ENCODE measurements at regions not wholly inside any gene's neighbourhood (a gene's known extent, or its start where the extent isn't known, plus 50 kb on each side); places are given as distances from the start of the nearest gene placed in this dataset.

DNA sequence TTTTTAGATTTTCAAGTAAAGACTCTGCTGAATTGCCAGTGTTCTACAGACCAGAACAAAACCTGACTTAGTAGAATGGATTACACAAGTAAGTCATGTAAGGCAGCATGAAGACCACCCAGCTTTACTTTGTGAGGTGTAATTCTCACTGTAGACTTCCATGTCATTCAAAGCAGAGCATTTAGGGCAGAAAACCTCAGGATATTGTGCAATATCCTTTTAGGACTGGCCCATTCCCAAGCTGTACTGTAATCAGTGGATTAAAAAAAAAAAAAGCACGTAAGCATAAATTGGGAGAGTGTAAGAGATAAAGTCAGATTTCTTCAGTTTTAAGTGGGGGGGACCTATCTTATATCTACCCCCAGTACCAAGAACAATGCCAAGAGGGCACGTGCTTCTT is 380.5 kb upstream of the PRMT6 start:
- intact Hi-C loops (cut with DNase I; ENCODE audit: low total_unique reads), result no loop called here
- TF ChIP-seq POLR2A (IDR thresholded peaks at IDR 0.05), result no peak
- TF ChIP-seq CTCF (IDR thresholded peaks at IDR 0.05), result no peak
- DNase-seq (ENCODE audit: low spot score in 2 of 2), result no peak
- H3K4me3 ChIP-seq (ENCODE audit: low read depth, poor library complexity, severe bottlenecking), result no peak overlapping the region
- 38 to 40% methylated on average over 2 of the region's 2 CpGs for WGBS, 2 donors

GRCh38 chr1:106677181-106677580 is 379.3 kb upstream of the PRMT6 start:
- no peak for TF ChIP-seq CTCF (IDR thresholded peaks at IDR 0.05)
- no peak for TF ChIP-seq POLR2A (IDR thresholded peaks at IDR 0.05)
- DNase-seq (ENCODE audit: low spot score in 2 of 2), result no peak
- WGBS, 2 donors, result 78 to 79% methylated on average over 3 of the region's 3 CpGs
- intact Hi-C loops (cut with DNase I; ENCODE audit: low total_unique reads), result no loop called here
- H3K4me3 ChIP-seq (ENCODE audit: low read depth, poor library complexity, severe bottlenecking), result no peak overlapping the region

- intact Hi-C loops (cut with DNase I; ENCODE audit: low total_unique reads), result no loop called here
- H3K4me3 ChIP-seq (ENCODE audit: low read depth, poor library complexity, severe bottlenecking), result no peak overlapping the region
- whole genome bisulfite sequencing, 2 donors, result 55 to 58% methylated on average over 3 of the region's 3 CpGs
- DNase-seq (ENCODE audit: low spot score in 2 of 2), result no peak
- TF ChIP-seq CTCF (IDR thresholded peaks at IDR 0.05), result no peak
- TF ChIP-seq POLR2A (IDR thresholded peaks at IDR 0.05), result no peak
Measured at GRCh38 chr1:106677721-106678120, 378.8 kb upstream of the PRMT6 start.

DNA sequence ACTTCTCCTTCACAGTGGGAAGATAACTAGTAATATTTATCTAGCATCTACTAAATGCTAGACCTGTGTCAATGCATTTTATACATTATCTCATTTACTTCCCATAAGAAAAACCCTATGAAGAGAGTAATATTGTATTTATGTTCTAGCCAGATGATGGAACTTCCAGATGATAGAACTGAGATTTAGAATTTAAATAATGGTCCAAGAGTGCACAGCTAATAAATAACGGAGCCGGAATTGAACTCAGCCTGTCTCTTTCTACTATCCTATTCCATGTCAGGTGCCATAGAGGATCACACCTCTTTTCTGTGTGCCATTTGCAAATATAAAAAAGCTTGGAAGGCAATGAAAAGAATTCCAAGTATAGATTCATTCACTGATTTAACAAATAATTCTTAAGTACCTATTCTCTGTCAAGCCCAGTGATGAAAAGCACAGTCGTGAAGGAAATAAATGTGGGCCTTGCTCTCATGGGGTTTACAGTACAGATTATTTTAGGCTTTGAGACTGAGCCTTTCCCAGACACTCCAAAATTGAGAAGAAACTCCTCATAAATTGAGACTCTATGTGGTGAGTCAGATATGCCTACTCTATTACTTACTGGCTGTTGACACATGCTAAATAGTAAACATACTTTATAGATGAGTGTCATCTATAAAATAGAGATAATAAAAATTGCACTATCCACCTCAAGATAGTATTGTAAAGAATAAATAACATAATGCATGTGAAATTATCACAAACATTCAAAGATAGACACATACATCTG is 378.0 kb upstream of the PRMT6 start:
- no peak overlapping the region for H3K4me3 ChIP-seq (ENCODE audit: low read depth, poor library complexity, severe bottlenecking)
- WGBS, 2 donors, result 84 to 86% methylated on average over 3 of the region's 3 CpGs
- TF ChIP-seq POLR2A (IDR thresholded peaks at IDR 0.05) (no peak), CTCF (IDR thresholded peaks at IDR 0.05) (no peak)
- no peak for DNase-seq (ENCODE audit: low spot score in 2 of 2)
- intact Hi-C loops (cut with DNase I; ENCODE audit: low total_unique reads), result no loop called here

DNA sequence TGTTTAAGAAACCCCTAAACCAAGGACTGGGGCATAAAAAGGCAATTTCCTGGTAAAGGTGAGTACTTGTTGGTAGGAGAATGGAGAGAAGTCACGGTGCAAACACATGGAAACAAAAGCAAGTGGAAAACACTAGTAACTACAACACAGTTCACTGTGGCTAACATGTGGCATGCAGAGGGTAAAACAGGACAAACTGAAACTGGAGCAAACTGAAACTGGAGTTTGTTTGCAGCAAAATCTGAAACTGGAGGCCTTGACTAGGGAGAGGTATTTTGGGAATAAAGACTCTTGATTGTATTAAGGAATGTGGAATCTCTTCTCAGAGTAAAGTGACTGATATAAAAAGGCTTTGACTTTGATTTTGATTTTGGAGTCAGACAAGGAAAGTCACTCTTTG is 376.3 kb upstream of the PRMT6 start:
- no peak for DNase-seq (ENCODE audit: low spot score in 2 of 2)
- intact Hi-C loops (cut with DNase I; ENCODE audit: low total_unique reads), result no loop called here
- H3K4me3 ChIP-seq (ENCODE audit: low read depth, poor library complexity, severe bottlenecking), result no peak overlapping the region
- WGBS, 2 donors, result 65 to 84% methylated on average over 1 of the region's 1 CpG
- TF ChIP-seq POLR2A (IDR thresholded peaks at IDR 0.05) (no peak), CTCF (IDR thresholded peaks at IDR 0.05) (no peak)
